WTC11 (cell line): ENCODE measurements at regions not wholly inside any gene's neighbourhood (a gene's known extent, or its start where the extent isn't known, plus 50 kb on each side); places are given as distances from the start of the nearest gene placed in this dataset.

ENCODE experiments used
- ATAC-seq: fragments of 200-7000 bp; cut with Tn5 transposase; 2 replicates; pipeline ENCODE4 v1.10.0; 2021; ENCODE audit warnings: mild to moderate bottlenecking, moderate library complexity
- CTCF ChIA-PET: fragments of 300-600 bp; sonication (Branson Sonifier 250); formaldehyde crosslinking; loops from one replicate; lab custom pipeline; 2021; ENCODE audit warnings: antibody characterized with exemption; lab: Charles Lee
- POLR2A ChIA-PET: fragments of 350-600 bp; sonication (Branson Sonifier 250); formaldehyde crosslinking; loops from one replicate; lab custom pipeline; 2021; ENCODE audit warnings: antibody characterized with exemption; lab: Charles Lee
- DNase-seq: peaks from one replicate; pipeline ENCODE4 v3.0.0; 2021; ENCODE audit warnings: low spot score
- H3K27ac Mint-ChIP-seq: 2 replicates; pipeline ENCODE4 v1.8.0; 2021; ENCODE audit warnings: mixed read lengths
- H3K27me3 Mint-ChIP-seq: 2 replicates; pipeline ENCODE4 v1.8.0; 2021; ENCODE audit warnings: low read depth, mild to moderate bottlenecking, moderate library complexity, mixed read lengths
- H3K36me3 Mint-ChIP-seq: 2 replicates; pipeline ENCODE4 v1.8.0; 2021; ENCODE audit warnings: mixed read lengths
- H3K4me1 Mint-ChIP-seq: 2 replicates; pipeline ENCODE4 v1.8.0; 2022; ENCODE audit warnings: mixed read lengths
- H3K4me3 Mint-ChIP-seq: 2 replicates; pipeline ENCODE4 v1.8.0; 2021; ENCODE audit warnings: mild to moderate bottlenecking, moderate library complexity, mixed read lengths
- H3K9me3 Mint-ChIP-seq: 2 replicates; pipeline ENCODE4 v1.8.0; 2021; ENCODE audit warnings: mixed read lengths
- ARID4B ChIP-seq: sonication (generic); formaldehyde crosslinking; IDR thresholded peaks from 2 replicates; pipeline ENCODE4 v1.8.0; 2023; ENCODE audit warnings: missing genetic modification reagents, mild to moderate bottlenecking, borderline replicate concordance
- ATF2 ChIP-seq: sonication (generic); formaldehyde crosslinking; IDR thresholded peaks from 2 replicates; pipeline ENCODE4 v1.8.1; 2022; ENCODE audit warnings: low read depth, missing genetic modification reagents, borderline replicate concordance
- EMX1 ChIP-seq: fragments of 250-450 bp; sonication (Bioruptor Pico); IDR thresholded peaks from 2 replicates; pipeline ENCODE4 v1.8.0; 2021; ENCODE audit warnings: mild to moderate bottlenecking
- ETV6 ChIP-seq: sonication (generic); formaldehyde crosslinking; IDR thresholded peaks from 2 replicates; pipeline ENCODE4 v1.8.1; 2022; ENCODE audit warnings: mild to moderate bottlenecking, missing genetic modification reagents
- FOXK1 ChIP-seq: sonication (generic); formaldehyde crosslinking; IDR thresholded peaks from 2 replicates; pipeline ENCODE4 v1.8.0; 2022; ENCODE audit warnings: mild to moderate bottlenecking, moderate library complexity, missing genetic modification reagents
- IRF2 ChIP-seq: sonication (generic); formaldehyde crosslinking; IDR thresholded peaks from 2 replicates; pipeline ENCODE4 v1.8.0; 2022; ENCODE audit warnings: low read depth, missing genetic modification reagents, borderline replicate concordance
- KAT7 ChIP-seq: sonication (generic); formaldehyde crosslinking; IDR thresholded peaks from 2 replicates; pipeline ENCODE4 v1.8.1; 2023; ENCODE audit warnings: missing genetic modification reagents, mild to moderate bottlenecking, borderline replicate concordance
- MAX ChIP-seq: sonication (generic); formaldehyde crosslinking; IDR thresholded peaks from 2 replicates; pipeline ENCODE4 v1.8.0; 2022; ENCODE audit warnings: mild to moderate bottlenecking, missing genetic modification reagents
- MYBL2 ChIP-seq: sonication (generic); formaldehyde crosslinking; IDR thresholded peaks from 2 replicates; pipeline ENCODE4 v1.8.1; 2023; ENCODE audit warnings: mild to moderate bottlenecking, moderate library complexity, missing genetic modification reagents
- NFE2L1 ChIP-seq: sonication (generic); formaldehyde crosslinking; IDR thresholded peaks from 2 replicates; pipeline ENCODE4 v1.8.1; 2023; ENCODE audit warnings: missing genetic modification reagents
- NFYB ChIP-seq: sonication (generic); formaldehyde crosslinking; conservative IDR thresholded peaks from 2 replicates; pipeline ENCODE4 v1.8.0; 2022; ENCODE audit warnings: low read depth, missing genetic modification reagents
- NR1H2 ChIP-seq: sonication (generic); formaldehyde crosslinking; IDR thresholded peaks from 2 replicates; pipeline ENCODE4 v1.9.0; 2021; ENCODE audit warnings: mild to moderate bottlenecking, moderate library complexity, missing genetic modification reagents
- OVOL2 ChIP-seq: fragments of 250-450 bp; sonication (Bioruptor Pico); IDR thresholded peaks from 2 replicates; pipeline ENCODE4 v1.9.0; 2021; ENCODE audit warnings: mild to moderate bottlenecking, borderline replicate concordance
- RORB ChIP-seq: fragments of 250-450 bp; sonication (Bioruptor Pico); IDR thresholded peaks from 2 replicates; pipeline ENCODE4 v1.9.0; 2021; ENCODE audit warnings: mild to moderate bottlenecking
- TP53 ChIP-seq: sonication (generic); formaldehyde crosslinking; IDR thresholded peaks from 2 replicates; pipeline ENCODE4 v1.8.1; 2023; ENCODE audit warnings: mild to moderate bottlenecking, missing genetic modification reagents
- ZNF121 ChIP-seq: sonication (generic); formaldehyde crosslinking; IDR thresholded peaks from 2 replicates; pipeline ENCODE4 v1.8.0; 2023; ENCODE audit warnings: missing genetic modification reagents
- ZNF281 ChIP-seq: sonication (generic); formaldehyde crosslinking; IDR thresholded peaks from 2 replicates; pipeline ENCODE4 v1.8.0; 2023; ENCODE audit warnings: mild to moderate bottlenecking, missing genetic modification reagents
- TF ChIP-seq, protein P1 (sequence below): sonication (generic); formaldehyde crosslinking; IDR thresholded peaks from 2 replicates; pipeline ENCODE4 v1.8.1; 2023; ENCODE audit warnings: mild to moderate bottlenecking, missing genetic modification reagents
- TF ChIP-seq, protein P2 (sequence below): sonication (generic); formaldehyde crosslinking; IDR thresholded peaks from 2 replicates; pipeline ENCODE4 v1.8.1; 2023; ENCODE audit warnings: mild to moderate bottlenecking, missing genetic modification reagents

DNA sequence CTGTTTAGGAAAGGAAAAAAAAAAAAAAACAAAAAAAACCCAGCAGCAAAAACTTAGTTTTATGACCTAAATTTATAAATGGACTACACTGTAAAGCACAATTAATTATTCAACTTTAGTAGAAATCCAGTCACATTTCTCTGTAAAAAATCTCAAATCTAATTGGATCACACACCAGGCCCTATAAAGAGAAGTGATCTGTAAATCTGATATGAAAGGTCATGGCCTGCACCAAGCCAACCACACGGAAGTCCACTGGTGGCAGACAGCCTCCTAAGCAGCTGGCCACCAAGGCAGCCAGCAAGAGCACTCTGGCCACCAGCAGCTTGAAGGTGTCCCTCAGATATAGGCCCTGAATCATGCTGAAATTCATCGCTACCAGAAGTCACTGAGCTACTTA is 131.6 kb downstream of the HFE start (continued):
- no peak for TF ChIP-seq ZNF281
- TF ChIP-seq, all 79 proteins: peak for 0

GRCh38 chr6:26220145-26220970 is 133.1 kb downstream of the HFE start:
- no peak for DNase-seq
- Mint-ChIP-seq H3K27ac (peak overlapping the region; percentile 92), H3K27me3 (no peaks in the 10 kb centered on the region), H3K4me3 (0 out of 2 replicates have a peak overlapping the region, but pooled peaks have one; percentile 6), H3K9me3 (no peaks in the 10 kb centered on the region), H3K4me1 (peaks cover 38% of the 10 kb centered on the region), H3K36me3 (no peaks in the 10 kb centered on the region)
- POLR2A ChIA-PET, result interaction anchor here (0.8 to 7.9 kb wide), 9 partner anchors 13 to 116 kb away, joined by 3 to 216 read pairs (median 5); a partner anchor contains a TSS
- no peak for ATAC-seq
- TF ChIP-seq MYBL2 (CRISPR knock-in tag) (no peak), NFYB (CRISPR knock-in tag) (no peak), KAT7 (CRISPR knock-in tag) (no peak), ATF2 (no peak), ARID4B (no peak), NR1H2 (CRISPR knock-in tag) (no peak), EMX1 (no peak), IRF2 (no peak), ETV6 (CRISPR knock-in tag) (no peak), MAX (CRISPR knock-in tag) (no peak), NFE2L1 (CRISPR knock-in tag) (no peak), OVOL2 (CRISPR knock-in tag) (no peak), FOXK1 (CRISPR knock-in tag) (no peak), TP53 (no peak), ZNF121 (CRISPR knock-in tag) (no peak), RORB (no peak)
- TF ChIP-seq, protein P1, sequence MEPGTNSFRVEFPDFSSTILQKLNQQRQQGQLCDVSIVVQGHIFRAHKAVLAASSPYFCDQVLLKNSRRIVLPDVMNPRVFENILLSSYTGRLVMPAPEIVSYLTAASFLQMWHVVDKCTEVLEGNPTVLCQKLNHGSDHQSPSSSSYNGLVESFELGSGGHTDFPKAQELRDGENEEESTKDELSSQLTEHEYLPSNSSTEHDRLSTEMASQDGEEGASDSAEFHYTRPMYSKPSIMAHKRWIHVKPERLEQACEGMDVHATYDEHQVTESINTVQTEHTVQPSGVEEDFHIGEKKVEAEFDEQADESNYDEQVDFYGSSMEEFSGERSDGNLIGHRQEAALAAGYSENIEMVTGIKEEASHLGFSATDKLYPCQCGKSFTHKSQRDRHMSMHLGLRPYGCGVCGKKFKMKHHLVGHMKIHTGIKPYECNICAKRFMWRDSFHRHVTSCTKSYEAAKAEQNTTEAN (CRISPR knock-in tag), result no peak
- TF ChIP-seq, protein P2, sequence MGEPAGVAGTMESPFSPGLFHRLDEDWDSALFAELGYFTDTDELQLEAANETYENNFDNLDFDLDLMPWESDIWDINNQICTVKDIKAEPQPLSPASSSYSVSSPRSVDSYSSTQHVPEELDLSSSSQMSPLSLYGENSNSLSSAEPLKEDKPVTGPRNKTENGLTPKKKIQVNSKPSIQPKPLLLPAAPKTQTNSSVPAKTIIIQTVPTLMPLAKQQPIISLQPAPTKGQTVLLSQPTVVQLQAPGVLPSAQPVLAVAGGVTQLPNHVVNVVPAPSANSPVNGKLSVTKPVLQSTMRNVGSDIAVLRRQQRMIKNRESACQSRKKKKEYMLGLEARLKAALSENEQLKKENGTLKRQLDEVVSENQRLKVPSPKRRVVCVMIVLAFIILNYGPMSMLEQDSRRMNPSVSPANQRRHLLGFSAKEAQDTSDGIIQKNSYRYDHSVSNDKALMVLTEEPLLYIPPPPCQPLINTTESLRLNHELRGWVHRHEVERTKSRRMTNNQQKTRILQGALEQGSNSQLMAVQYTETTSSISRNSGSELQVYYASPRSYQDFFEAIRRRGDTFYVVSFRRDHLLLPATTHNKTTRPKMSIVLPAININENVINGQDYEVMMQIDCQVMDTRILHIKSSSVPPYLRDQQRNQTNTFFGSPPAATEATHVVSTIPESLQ, result no peak
- CTCF ChIA-PET, result interaction anchor here (1.1 kb wide), 2 partner anchors 45 to 61 kb away, joined by 3 to 5 read pairs; no protein-coding TSS in a partner anchor
